H1 (cell line): ENCODE measurements at regions not wholly inside any gene's neighbourhood (a gene's known extent, or its start where the extent isn't known, plus 50 kb on each side); places are given as distances from the start of the nearest gene placed in this dataset.

Experiments
- CTCF ChIA-PET: fragments of 300-600 bp; sonication (Branson Sonifier 250); formaldehyde crosslinking; loops from one replicate; lab custom pipeline; 2021; ENCODE audit not compliant: partially characterized antibody; lab: Charles Lee
- POLR2A ChIA-PET: fragments of 300-600 bp; sonication (Branson Sonifier 250); formaldehyde crosslinking; loops from one replicate; lab custom pipeline; 2021; ENCODE audit warnings: inconsistent platforms; ENCODE audit not compliant: partially characterized antibody; lab: Charles Lee
- DNase-seq, 2 experiments: peaks; one replicate each; pipeline versions ENCODE4 v3.0.0 to v3.0.0-alpha.2; 2010 to 2022; ENCODE audit warnings: low spot score in 2 of 2, low read depth in 1 of 2, mixed read lengths in 1 of 2
- FAIRE-seq: peaks from 2 replicates; lab custom pipeline; 2011; peaks lifted over from hg19 to GRCh38; lab: Jason Lieb, UNC
- H2AFZ ChIP-seq: 2 replicates; pipeline ENCODE4 v1.8.1; 2012; ENCODE audit warnings: low read length, inconsistent platforms
- H2AK5ac ChIP-seq: 2 replicates; pipeline ENCODE4 v1.6.1; 2013; ENCODE audit warnings: low read depth, low read length
- H2BK120ac ChIP-seq: replicated peaks from 2 replicates; pipeline ENCODE3; 2013; ENCODE audit warnings: low read depth, low read length, inconsistent platforms
- H2BK12ac ChIP-seq: 2 replicates; pipeline ENCODE4 v1.6.1; 2013; ENCODE audit warnings: low read depth, low read length
- H2BK15ac ChIP-seq: 2 replicates; pipeline ENCODE4 v1.6.1; 2013; ENCODE audit warnings: low read length
- H2BK20ac ChIP-seq: 2 replicates; pipeline ENCODE4 v1.6.1; 2013; ENCODE audit warnings: low read length
- H2BK5ac ChIP-seq: 2 replicates; pipeline ENCODE4 v1.6.1; 2013; ENCODE audit warnings: low read depth, low read length
- H3K14ac ChIP-seq: 2 replicates; pipeline ENCODE4 v1.6.1; 2013; ENCODE audit warnings: inconsistent platforms; ENCODE audit not compliant: insufficient read length
- H3K18ac ChIP-seq: 2 replicates; pipeline ENCODE4 v1.6.1; 2013; ENCODE audit warnings: low read length; ENCODE audit errors: extremely low read depth
- H3K23ac ChIP-seq: 2 replicates; pipeline ENCODE4 v1.6.1; 2013; ENCODE audit warnings: inconsistent platforms; ENCODE audit not compliant: insufficient read length
- H3K23me2 ChIP-seq: 2 replicates; pipeline ENCODE4 v1.6.1; 2013; ENCODE audit warnings: low read depth, low read length
- H3K27ac ChIP-seq: 2 replicates; pipeline ENCODE4 v1.6.1; 2011; ENCODE audit warnings: low read depth, low read length, inconsistent platforms
- H3K27me3 ChIP-seq, 4 experiments: replicated peaks in 1 of 4; 1 replicate in 1 of 4; 2 replicates in 3 of 4; pipeline versions ENCODE4 v1.6.1 to v1.8.1; 2011 to 2013; ENCODE audit warnings: low read length in 3 of 4, mild to moderate bottlenecking in 3 of 4, inconsistent platforms in 2 of 4, mixed read lengths in 2 of 4, moderate library complexity in 1 of 4; ENCODE audit not compliant: control insufficient read depth in 3 of 4, insufficient read depth in 3 of 4; ENCODE audit errors: extremely low read depth in 1 of 4
- H3K36me3 ChIP-seq, 4 experiments: 2 replicates each; pipeline versions ENCODE4 v1.6.1 to v1.8.1; 2011 to 2013; ENCODE audit warnings: mild to moderate bottlenecking in 4 of 4, low read length in 3 of 4, moderate library complexity in 2 of 4, control low read depth in 1 of 4, inconsistent platforms in 1 of 4; ENCODE audit not compliant: insufficient read depth in 4 of 4, control insufficient read depth in 2 of 4
- H3K4ac ChIP-seq: replicated peaks from 2 replicates; pipeline ENCODE3; 2013; ENCODE audit warnings: low read length, low read depth, mixed read lengths, inconsistent platforms; ENCODE audit not compliant: insufficient read length
- H3K4me1 ChIP-seq, 4 experiments: replicated peaks in 1 of 4; 1 replicate in 1 of 4; 2 replicates in 3 of 4; pipeline versions ENCODE4 v1.6.1 to v1.8.1; 2011 to 2013; ENCODE audit warnings: low read length in 3 of 4, inconsistent platforms in 2 of 4, mixed read lengths in 1 of 4; ENCODE audit not compliant: insufficient read depth in 4 of 4, control insufficient read depth in 3 of 4
- H3K4me2 ChIP-seq, 2 experiments: 2 replicates each; pipeline versions ENCODE4 v1.6.1 to v1.8.1; 2011 to 2013; ENCODE audit warnings: low read depth in 2 of 2, low read length in 2 of 2, control low read depth in 1 of 2, inconsistent platforms in 1 of 2, mild to moderate bottlenecking in 1 of 2; ENCODE audit not compliant: insufficient read depth in 1 of 2
- H3K4me3 ChIP-seq, 4 experiments: fragments of 200-600, 300-600 bp in 1 of 4; sonication (generic), shearing (Covaris generic), sonication (Bioruptor Twin) in 1 of 4; 2 replicates each; pipeline versions ENCODE4 v1.5.1 to v1.8.1; 2011 to 2016; ENCODE audit warnings: low read length in 4 of 4, low read depth in 3 of 4, control low read depth in 2 of 4, inconsistent platforms in 2 of 4, mild to moderate bottlenecking in 2 of 4, mixed read lengths in 1 of 4, moderate library complexity in 1 of 4; ENCODE audit not compliant: insufficient read depth in 2 of 4; ENCODE audit errors: extremely low read depth in 1 of 4
- H3K56ac ChIP-seq: replicated peaks from 2 replicates; pipeline ENCODE3; 2013; ENCODE audit warnings: low read depth, mild to moderate bottlenecking, mixed read lengths, low read length, inconsistent platforms; ENCODE audit not compliant: insufficient read length
- H3K79me1 ChIP-seq: 2 replicates; pipeline ENCODE4 v1.6.1; 2013; ENCODE audit warnings: low read depth, low read length, control low read depth
- H3K79me2 ChIP-seq, 2 experiments: 2 replicates each; pipeline versions ENCODE4 v1.6.1 to v1.8.1; 2012 to 2013; ENCODE audit warnings: low read length in 2 of 2, mild to moderate bottlenecking in 2 of 2, inconsistent platforms in 1 of 2; ENCODE audit not compliant: insufficient read depth in 2 of 2, control insufficient read depth in 1 of 2
- H3K9ac ChIP-seq, 4 experiments: replicated peaks in 1 of 4; 1 replicate in 1 of 4; 2 replicates in 3 of 4; pipeline versions ENCODE4 v1.6.1 to v1.8.1; 2011 to 2013; ENCODE audit warnings: low read depth in 3 of 4, low read length in 3 of 4, control low read depth in 2 of 4, mild to moderate bottlenecking in 2 of 4, moderate library complexity in 2 of 4, inconsistent platforms in 1 of 4; ENCODE audit errors: extremely low read depth in 1 of 4
- H3K9me3 ChIP-seq, 2 experiments: 2 replicates each; pipeline versions ENCODE4 v1.6.1 to v1.8.1; 2012 to 2013; ENCODE audit warnings: mild to moderate bottlenecking in 2 of 2, moderate library complexity in 2 of 2, control low read depth in 1 of 2, inconsistent platforms in 1 of 2, low read depth in 1 of 2, low read length in 1 of 2, mixed read lengths in 1 of 2; ENCODE audit not compliant: insufficient read depth in 2 of 2
- H4K20me1 ChIP-seq, 2 experiments: replicated peaks in 1 of 2; 2 replicates each; pipeline versions ENCODE3 to v1.8.1; 2011 to 2013; ENCODE audit warnings: inconsistent platforms in 2 of 2, low read length in 2 of 2, mild to moderate bottlenecking in 1 of 2; ENCODE audit not compliant: insufficient read depth in 2 of 2, control insufficient read depth in 1 of 2
- H4K5ac ChIP-seq: 2 replicates; pipeline ENCODE4 v1.6.1; 2013; ENCODE audit warnings: low read length, low read depth, mixed read lengths, inconsistent platforms; ENCODE audit not compliant: insufficient read length
- H4K8ac ChIP-seq: 2 replicates; pipeline ENCODE4 v1.8.0; 2013; ENCODE audit warnings: mild to moderate bottlenecking, moderate library complexity, low read length, inconsistent platforms; ENCODE audit not compliant: insufficient read depth; ENCODE audit errors: extremely low read depth
- H4K91ac ChIP-seq: replicated peaks from 2 replicates; pipeline ENCODE3; 2013; ENCODE audit warnings: low read length, mixed read lengths, inconsistent platforms; ENCODE audit not compliant: insufficient read length
- ASH2L ChIP-seq: fragments of 200-600, 300-600 bp; sonication (generic); IDR thresholded peaks from one replicate; pipeline ENCODE4 v1.7.1; 2017; ENCODE audit warnings: low read length
- GABPA ChIP-seq: IDR thresholded peaks from 2 replicates; pipeline ENCODE4 v1.6.1; 2011; ENCODE audit warnings: mild to moderate bottlenecking, low read length, moderate library complexity, borderline replicate concordance; ENCODE audit not compliant: insufficient read depth
- HDAC6 ChIP-seq: IDR thresholded peaks from one replicate; pipeline ENCODE4 v1.7.1; 2012; ENCODE audit warnings: low read depth, mild to moderate bottlenecking, inconsistent platforms, low read length, moderate library complexity
- RAD21 ChIP-seq, 2 experiments: IDR thresholded peaks in 1 of 2; conservative IDR thresholded peaks in 1 of 2; 2 replicates each; pipeline ENCODE4 v1.6.1; 2011; ENCODE audit warnings: low read depth in 2 of 2, low read length in 2 of 2, improper control_type of control experiment in 1 of 2, inconsistent platforms in 1 of 2, mild to moderate bottlenecking in 1 of 2, moderate library complexity in 1 of 2
- SIX5 ChIP-seq: IDR thresholded peaks from 2 replicates; pipeline ENCODE4 v1.6.1; 2011; ENCODE audit warnings: mild to moderate bottlenecking, low read depth, low read length
- SP1 ChIP-seq: IDR thresholded peaks from 2 replicates; pipeline ENCODE4 v1.6.1; 2011; ENCODE audit warnings: low read depth, low read length
- SRF ChIP-seq: IDR thresholded peaks from 2 replicates; pipeline ENCODE4 v1.6.1; 2011; ENCODE audit warnings: mild to moderate bottlenecking, low read depth, low read length, moderate library complexity
- SUZ12 ChIP-seq: fragments of 200-600 bp; sonication (generic); IDR thresholded peaks from 2 replicates; pipeline ENCODE4 v1.6.1; 2012; ENCODE audit warnings: mild to moderate bottlenecking, inconsistent platforms, low read length, moderate library complexity, mixed read lengths
- TEAD4 ChIP-seq: IDR thresholded peaks from 2 replicates; pipeline ENCODE4 v1.6.1; 2012; ENCODE audit warnings: low read depth, low read length, inconsistent platforms, mixed read lengths
- YY1 ChIP-seq: IDR thresholded peaks from 2 replicates; pipeline ENCODE4 v1.6.1; 2011; ENCODE audit warnings: low read depth, mild to moderate bottlenecking, low read length
- WGBS, 2 experiments: shearing (Covaris generic) in 1 of 2; methylation state at CpG; one replicate each; pipeline versions ENCODE4 v1.1.6 to v1.1.7; 2013 to 2015; ENCODE audit warnings: low lambda C conversion rate in 2 of 2, mixed read lengths in 2 of 2, inconsistent platforms in 1 of 2, low coverage in 1 of 2, missing lambda C conversion rate in 1 of 2; ENCODE audit not compliant: insufficient replicate concordance in 2 of 2, insufficient coverage in 1 of 2, insufficient read length in 1 of 2; ENCODE audit errors: extremely low coverage in 1 of 2, missing lambda C conversion rate in 1 of 2; 5-methylcytosine and 5-hydroxymethylcytosine counted together
- TF ChIP-seq, protein P1 (sequence below): IDR thresholded peaks from 2 replicates; pipeline ENCODE4 v1.6.1; 2012; ENCODE audit warnings: inconsistent platforms
- TF ChIP-seq, protein P2 (sequence below), 3 experiments: IDR thresholded peaks; 1 replicate in 2 of 3; 2 replicates in 1 of 3; pipeline versions ENCODE4 v1.5.1 to v1.6.1; 2011; ENCODE audit warnings: low read length in 3 of 3, mild to moderate bottlenecking in 3 of 3, inconsistent platforms in 2 of 3, low read depth in 1 of 3, moderate library complexity in 1 of 3; ENCODE audit not compliant: insufficient read depth in 1 of 3; ENCODE audit errors: control extremely low read depth in 1 of 3

DNA sequence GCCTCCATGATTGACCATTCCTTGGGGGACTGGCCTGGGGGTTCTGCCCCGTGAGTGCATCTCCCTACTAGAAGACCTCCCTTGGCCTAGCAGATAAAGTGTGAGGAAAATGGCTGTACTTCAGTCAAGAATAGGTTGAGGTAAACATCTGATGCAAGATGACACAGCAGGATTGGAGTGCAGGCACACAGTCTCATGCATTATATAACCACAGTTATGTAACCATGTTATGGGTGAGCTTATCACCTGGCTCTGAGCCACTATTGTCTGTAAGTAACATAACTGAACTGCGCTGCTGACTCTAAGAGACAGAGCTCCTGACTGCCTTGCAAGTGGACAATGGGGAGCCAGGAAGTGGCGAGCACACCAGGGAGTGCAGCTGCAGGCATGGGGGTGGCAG is 378.7 kb upstream of the ANO5 start:
- H3K9me3 ChIP-seq: no peaks in the 10 kb centered on the region
- no peak overlapping the region for H3K56ac ChIP-seq
- no peak overlapping the region for H3K18ac ChIP-seq
- ChIA-PET CTCF (interaction anchor here (1.0 kb wide), 2 partner anchors 316 to 339 kb away, joined by 3 read pairs; no protein-coding TSS in a partner anchor), POLR2A (no interaction called here)
- H2BK15ac ChIP-seq: no peak overlapping the region
- H3K23me2 ChIP-seq: no peaks in the 10 kb centered on the region
- no peak overlapping the region for H2BK5ac ChIP-seq
- no peaks in the 10 kb centered on the region for H3K36me3 ChIP-seq
- no peak overlapping the region; the same call in 1 of the 2 replicates for H4K8ac ChIP-seq
- no peak overlapping the region for H3K9ac ChIP-seq
- DNase-seq (no peak), FAIRE-seq (no peak)
- H3K4ac ChIP-seq: no peak overlapping the region
- no peak overlapping the region for H2BK12ac ChIP-seq
- no peaks in the 10 kb centered on the region for H3K79me1 ChIP-seq
- TF ChIP-seq HDAC6 (no peak), TEAD4 (no peak), SP1 (no peak), ASH2L (no peak), SUZ12 (no peak), SIX5 (no peak), GABPA (no peak), YY1 (no peak), SRF (no peak), RAD21 (IDR thresholded peaks at IDR 0.05 in 1 of 2, conservative IDR thresholded peaks at IDR 0.05 in 1 of 2; ENCODE audit: low read depth in 2 of 2, low read length in 2 of 2) (no peak)
- TF ChIP-seq, protein P1, sequence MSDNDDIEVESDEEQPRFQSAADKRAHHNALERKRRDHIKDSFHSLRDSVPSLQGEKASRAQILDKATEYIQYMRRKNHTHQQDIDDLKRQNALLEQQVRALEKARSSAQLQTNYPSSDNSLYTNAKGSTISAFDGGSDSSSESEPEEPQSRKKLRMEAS: no peak
- TF ChIP-seq, protein P2, sequence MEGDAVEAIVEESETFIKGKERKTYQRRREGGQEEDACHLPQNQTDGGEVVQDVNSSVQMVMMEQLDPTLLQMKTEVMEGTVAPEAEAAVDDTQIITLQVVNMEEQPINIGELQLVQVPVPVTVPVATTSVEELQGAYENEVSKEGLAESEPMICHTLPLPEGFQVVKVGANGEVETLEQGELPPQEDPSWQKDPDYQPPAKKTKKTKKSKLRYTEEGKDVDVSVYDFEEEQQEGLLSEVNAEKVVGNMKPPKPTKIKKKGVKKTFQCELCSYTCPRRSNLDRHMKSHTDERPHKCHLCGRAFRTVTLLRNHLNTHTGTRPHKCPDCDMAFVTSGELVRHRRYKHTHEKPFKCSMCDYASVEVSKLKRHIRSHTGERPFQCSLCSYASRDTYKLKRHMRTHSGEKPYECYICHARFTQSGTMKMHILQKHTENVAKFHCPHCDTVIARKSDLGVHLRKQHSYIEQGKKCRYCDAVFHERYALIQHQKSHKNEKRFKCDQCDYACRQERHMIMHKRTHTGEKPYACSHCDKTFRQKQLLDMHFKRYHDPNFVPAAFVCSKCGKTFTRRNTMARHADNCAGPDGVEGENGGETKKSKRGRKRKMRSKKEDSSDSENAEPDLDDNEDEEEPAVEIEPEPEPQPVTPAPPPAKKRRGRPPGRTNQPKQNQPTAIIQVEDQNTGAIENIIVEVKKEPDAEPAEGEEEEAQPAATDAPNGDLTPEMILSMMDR (IDR thresholded peaks at IDR 0.05; ENCODE audit: control extremely low read depth in 1 of 3, insufficient read depth in 1 of 3, low read depth in 1 of 3, low read length in 3 of 3): no peak
- H4K20me1 ChIP-seq: no peaks in the 10 kb centered on the region
- H2AFZ ChIP-seq: no peak overlapping the region
- H4K91ac ChIP-seq: no peak overlapping the region
- H3K27me3 ChIP-seq: no peaks in the 10 kb centered on the region
- WGBS, 2 experiments: 97% methylated on average over 3 of the region's 3 CpGs; no CpG with 5 or more reads in 1 of the 2 experiments
- H3K79me2 ChIP-seq: no peaks in the 10 kb centered on the region
- no peak overlapping the region for H2AK5ac ChIP-seq
- no peak overlapping the region for H3K14ac ChIP-seq
- no peak overlapping the region for H3K4me3 ChIP-seq
- no peak overlapping the region for H2BK20ac ChIP-seq
- H2BK120ac ChIP-seq: no peak overlapping the region
- no peaks in the 10 kb centered on the region for H3K4me1 ChIP-seq
- H3K27ac ChIP-seq: no peak overlapping the region
- no peak overlapping the region for H3K4me2 ChIP-seq
- no peak overlapping the region for H4K5ac ChIP-seq
- H3K23ac ChIP-seq: no peak overlapping the region
